GM12878 (cell line): ENCODE measurements at regions not wholly inside any gene's neighbourhood (a gene's known extent, or its start where the extent isn't known, plus 50 kb on each side); places are given as distances from the start of the nearest gene placed in this dataset.

ENCODE experiments used
- ATAC-seq: fragments of 200-7000 bp; cut with Tn5 transposase; 3 replicates; pipeline ENCODE4 v1.9.1; 2020; ENCODE audit warnings: mild to moderate bottlenecking, moderate library complexity
- BruUV-seq: library from RNA; stranded (reverse); fragments of 400-500 nt; replicated peaks from 2 replicates; lab custom pipeline; 2021; lab: Mats Ljungman, UMichigan
- CTCF ChIA-PET: fragments of 300-600 bp; sonication (Branson Sonifier 250); formaldehyde crosslinking; extraction: SDS; loops from one replicate; lab custom pipeline; 2021; ENCODE audit warnings: inconsistent platforms; lab: Yijun Ruan, JAX
- POLR2A ChIA-PET: fragments of 350-600 bp; formaldehyde crosslinking; extraction: SDS; loops from one replicate; lab custom pipeline; 2021; ENCODE audit warnings: inconsistent platforms; lab: Charles Lee
- RAD21 ChIA-PET: fragments of 300-600 bp; sonication (Branson Sonifier 250); formaldehyde crosslinking; loops from one replicate; lab custom pipeline; 2023; ENCODE audit warnings: antibody characterized with exemption; ENCODE audit not compliant: unreplicated experiment; lab: Charles Lee
- SMC1A ChIA-PET: fragments of 300-600 bp; sonication (Branson Sonifier 250); formaldehyde crosslinking; loops from one replicate; lab custom pipeline; 2023; ENCODE audit not compliant: unreplicated experiment, uncharacterized antibody; lab: Charles Lee
- DNase-seq: peaks from one replicate; pipeline ENCODE4 v3.0.0-alpha.2; 2011; ENCODE audit warnings: low read depth, low spot score
- FAIRE-seq: peaks from 3 replicates; lab custom pipeline; 2011; peaks lifted over from hg19 to GRCh38; lab: Jason Lieb, UNC
- H2AFZ ChIP-seq: 2 replicates; pipeline ENCODE4 v1.6.0; 2011; ENCODE audit warnings: low read depth, low read length, control low read depth; ENCODE audit not compliant: control insufficient read depth
- H3K27ac ChIP-seq: 2 replicates; pipeline ENCODE4 v1.5.1; 2011; ENCODE audit warnings: control low read depth; ENCODE audit not compliant: control insufficient read depth, insufficient read depth
- H3K27me3 ChIP-seq, 2 experiments: replicated peaks in 1 of 2; 2 replicates each; pipeline versions ENCODE4 v1.6.0 to v1.6.1; 2011; ENCODE audit warnings: low read length in 1 of 2; ENCODE audit not compliant: control insufficient read depth in 2 of 2, insufficient read depth in 2 of 2
- H3K36me3 ChIP-seq, 2 experiments: 2 replicates each; pipeline ENCODE4 v1.5.1; 2011; ENCODE audit warnings: low read length in 1 of 2; ENCODE audit not compliant: control insufficient read depth in 2 of 2, insufficient read depth in 2 of 2
- H3K4me1 ChIP-seq: 2 replicates; pipeline ENCODE4 v1.6.1; 2011; ENCODE audit warnings: mild to moderate bottlenecking, low read length, moderate library complexity, mixed read lengths; ENCODE audit not compliant: control insufficient read depth, insufficient read depth
- H3K4me2 ChIP-seq: 2 replicates; pipeline ENCODE4 v1.6.0; 2011; ENCODE audit warnings: control low read depth; ENCODE audit not compliant: control insufficient read depth, insufficient read depth
- H3K4me3 ChIP-seq: fragments of 200-600 bp; sonication (generic); 2 replicates; pipeline ENCODE4 v1.5.1; 2016
- H3K79me2 ChIP-seq: 2 replicates; pipeline ENCODE4 v1.6.0; 2011; ENCODE audit warnings: low read length; ENCODE audit not compliant: control insufficient read depth, insufficient read depth
- H3K9ac ChIP-seq: 2 replicates; pipeline ENCODE4 v1.8.0; 2011; ENCODE audit warnings: low read length, control low read depth, mixed read lengths; ENCODE audit not compliant: control insufficient read depth, insufficient read depth
- H3K9me3 ChIP-seq: replicated peaks from 3 replicates; pipeline ENCODE4 v1.5.1; 2011; ENCODE audit warnings: mild to moderate bottlenecking, low read length; ENCODE audit not compliant: control insufficient read depth, insufficient read depth
- H4K20me1 ChIP-seq: 2 replicates; pipeline ENCODE4 v1.6.0; 2011; ENCODE audit not compliant: control insufficient read depth, insufficient read depth
- ATF2 ChIP-seq: IDR thresholded peaks from 2 replicates; pipeline ENCODE4 v1.6.1; 2012; ENCODE audit warnings: low read length, inconsistent platforms
- CREB1 ChIP-seq: IDR thresholded peaks from 2 replicates; pipeline ENCODE4 v1.6.1; 2012; ENCODE audit warnings: low read depth, mild to moderate bottlenecking, inconsistent platforms
- HDGF ChIP-seq: fragments of 450-650 bp; IDR thresholded peaks from 2 replicates; pipeline ENCODE4 v1.6.1; 2016; ENCODE audit warnings: antibody characterized with exemption
- MTA2 ChIP-seq: fragments of 450-650 bp; IDR thresholded peaks from 2 replicates; pipeline ENCODE4 v1.6.1; 2016; ENCODE audit warnings: low read depth, mild to moderate bottlenecking, moderate library complexity
- NKRF ChIP-seq: fragments of 450-650 bp; conservative IDR thresholded peaks from 2 replicates; pipeline ENCODE4 v1.6.1; 2017; ENCODE audit warnings: mild to moderate bottlenecking, moderate library complexity
- PAX5 ChIP-seq: IDR thresholded peaks from 2 replicates; pipeline ENCODE4 v1.6.1; 2011; ENCODE audit warnings: low read depth, low read length, borderline replicate concordance
- SUPT20H ChIP-seq: IDR thresholded peaks from 2 replicates; pipeline ENCODE4 v1.6.1; 2011; ENCODE audit warnings: low read depth, mild to moderate bottlenecking, low read length, moderate library complexity, borderline replicate concordance; ENCODE audit not compliant: control insufficient read depth
- WGBS: methylation state at CpG from one replicate; pipeline ENCODE4 v1.1.6; 2016; ENCODE audit warnings: low lambda C conversion rate; ENCODE audit not compliant: insufficient replicate concordance, insufficient coverage; ENCODE audit errors: missing lambda C conversion rate; 5-methylcytosine and 5-hydroxymethylcytosine counted together
- in situ Hi-C: fragments of 300-500 bp; cut with MboI; formaldehyde crosslinking; loops from 9 replicates; pipeline ENCODE4 v1.14.3; 2018; ENCODE audit warnings: mixed read lengths
- intact Hi-C: fragments of 100-400 bp; cut with micrococcal nuclease; formaldehyde crosslinking; loops from one replicate; pipeline ENCODE4 v1.14.2; 2022; ENCODE audit not compliant: unreplicated experiment

GRCh38 chr13:34620074-34620850, 321.8 kb upstream of the NBEA start (continued):
- no peak for TF ChIP-seq MTA2
- TF ChIP-seq NKRF: no peak
- TF ChIP-seq ATF2: no peak
- TF ChIP-seq CREB1: no peak

- no peak overlapping the region for H3K9ac ChIP-seq
- FAIRE-seq: no peak
- DNase-seq: no peak
- no peaks in the 10 kb centered on the region for H3K79me2 ChIP-seq
- no peaks in the 10 kb centered on the region; the same call in 2 of the 3 replicates for H3K9me3 ChIP-seq
- intact Hi-C loops: no loop called here
- no peak overlapping the region for H3K4me2 ChIP-seq
- no peak for TF ChIP-seq SUPT20H
- no peak for TF ChIP-seq HDGF
- no peak for TF ChIP-seq PAX5
- SMC1A ChIA-PET: no interaction called here
- H3K36me3 ChIP-seq: no peaks in the 10 kb centered on the region
- no peak overlapping the region for H3K27ac ChIP-seq
- no peak overlapping the region for H2AFZ ChIP-seq
- ATAC-seq: no peak
- CTCF ChIA-PET: no interaction called here
- H3K27me3 ChIP-seq: no peaks in the 10 kb centered on the region
- 0% methylated on average over 1 of the region's 1 CpG for WGBS
- in situ Hi-C loops: no loop called here
- H4K20me1 ChIP-seq: no peaks in the 10 kb centered on the region
- H3K4me3 ChIP-seq: no peak overlapping the region
- RAD21 ChIA-PET: no interaction called here
- no TSS peak for BruUV-seq
- H3K4me1 ChIP-seq: no peaks in the 10 kb centered on the region
- POLR2A ChIA-PET: no interaction called here
Observed at GRCh38 chr13:34620862-34621261, 321.2 kb upstream of the NBEA start.
